ENCODE measurements at regions not wholly inside any gene's neighbourhood (a gene's known extent, or its start where the extent isn't known, plus 50 kb on each side); places are given as distances from the start of the nearest gene placed in this dataset.
"Not testable (repeated sequence)": the region's sequence is repeated elsewhere in the genome, so short reads cannot be mapped to it uniquely, and the experiment has no call there.

DNA sequence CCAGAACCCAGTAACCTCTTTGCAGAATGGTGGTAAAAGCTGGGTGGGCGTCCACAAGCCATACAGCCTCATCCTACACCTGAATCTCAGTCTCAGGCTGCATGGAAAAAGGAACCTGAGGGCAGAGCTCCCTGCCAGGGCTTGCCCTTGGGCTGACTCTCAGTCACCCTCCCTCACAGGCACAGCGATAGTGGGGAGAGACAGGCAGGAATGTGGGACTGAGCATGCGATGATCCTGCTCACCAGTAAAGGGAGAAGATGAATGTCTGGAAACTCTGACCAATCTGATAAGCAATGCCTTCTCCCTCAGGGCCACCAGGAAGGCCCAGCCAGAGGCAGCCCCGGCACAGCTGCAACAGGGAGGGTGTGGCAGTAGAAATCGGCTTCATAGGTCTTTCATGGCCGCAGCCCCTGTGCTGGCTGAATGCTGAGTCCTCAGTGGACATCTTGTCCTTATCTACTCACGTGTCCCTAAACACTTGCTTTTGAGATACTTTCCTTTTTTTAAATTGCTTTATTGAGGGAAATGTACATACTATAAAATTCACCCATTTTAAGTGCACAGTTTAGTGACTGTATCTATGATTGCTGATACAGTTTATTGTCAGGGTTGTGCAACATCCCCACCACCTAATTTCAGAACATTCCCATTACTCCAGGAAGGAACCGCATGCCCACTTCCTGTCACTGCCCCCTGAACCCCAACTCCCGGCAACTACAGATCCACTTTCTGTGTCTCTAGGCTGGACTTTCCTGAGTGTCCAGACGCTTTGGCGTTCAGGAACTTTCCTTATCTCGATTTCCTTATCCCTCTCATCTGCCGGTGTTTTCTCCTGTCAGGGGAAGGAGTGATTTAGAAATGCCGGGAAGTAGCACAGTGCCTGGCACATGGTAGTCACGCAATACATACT lies 258.1 kb downstream of the PCNX1 start:
- DNase-seq = no peak

- peak; percentile 37 for DNase-seq
Observed at GRCh38 chr14:71166180-71166837, 259.1 kb downstream of the PCNX1 start.

- DNase-seq = not testable (repeated sequence)
Observed at GRCh38 chr14:71167325-71167950, 260.2 kb downstream of the PCNX1 start.

DNA sequence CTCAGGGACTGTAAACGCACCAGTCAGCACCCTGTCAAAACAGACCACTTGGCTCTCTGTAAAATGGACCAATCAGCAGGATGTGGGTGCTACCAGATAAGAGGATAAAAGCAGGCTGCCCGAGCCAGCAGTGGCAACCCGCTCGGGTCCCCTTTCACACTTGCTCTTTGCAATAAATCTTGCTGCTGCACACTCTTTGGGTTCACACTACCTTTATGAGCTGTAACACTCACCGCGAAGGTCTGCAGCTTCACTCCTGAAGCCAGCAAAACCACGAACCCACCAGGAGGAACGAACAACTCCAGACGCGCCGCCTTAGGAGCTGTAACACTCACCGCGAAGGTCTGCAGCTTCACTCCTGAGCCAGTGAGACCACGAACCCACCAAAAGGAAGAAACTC lies 260.9 kb downstream of the PCNX1 start:
- not testable (repeated sequence) for DNase-seq

GRCh38 chr14:71168564-71169427 lies 261.5 kb downstream of the PCNX1 start:
- no peak for DNase-seq

DNA sequence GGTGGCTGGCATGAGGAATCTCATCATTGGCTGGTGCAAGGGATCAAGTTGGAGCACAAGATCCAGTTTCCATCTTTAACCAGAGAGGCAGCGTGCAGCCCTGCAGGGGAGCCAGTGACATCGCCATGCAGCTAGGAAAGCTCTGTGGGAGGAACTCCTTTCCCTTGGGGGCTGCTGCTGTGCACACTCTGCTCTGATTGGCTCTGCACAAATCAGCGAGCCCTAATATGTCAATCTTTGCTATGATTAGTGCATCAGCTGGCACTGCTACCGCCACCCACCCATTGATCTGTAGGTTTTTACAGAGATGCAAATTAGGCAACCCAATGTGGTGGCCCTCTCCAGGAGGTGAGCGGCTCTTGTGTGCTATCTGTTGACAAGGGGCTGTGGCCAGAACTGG lies 262.6 kb downstream of the PCNX1 start:
- DNase-seq = no peak

DNA sequence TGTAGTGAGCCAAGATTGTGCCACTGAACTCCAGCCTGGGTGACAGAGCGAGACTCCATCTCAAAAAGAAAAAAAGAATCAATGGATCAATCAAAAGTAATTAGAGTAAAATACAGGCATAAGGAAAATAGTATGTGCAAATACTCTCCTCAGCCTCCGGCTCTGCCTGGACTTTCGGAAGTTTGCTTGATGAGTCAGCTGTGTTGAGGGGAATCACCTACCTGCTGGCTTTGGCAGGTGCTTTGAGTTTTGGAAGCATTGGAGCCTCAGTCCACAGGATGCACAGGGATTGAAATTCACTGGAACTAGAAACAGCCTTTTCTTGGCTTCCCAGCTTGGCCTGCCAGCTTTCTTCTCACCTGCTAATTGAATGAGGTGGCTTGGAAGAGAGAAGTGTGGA lies 268.2 kb downstream of the PCNX1 start:
- DNase-seq = no peak

- no peak for DNase-seq
Observed at GRCh38 chr14:71179066-71179465, 271.8 kb downstream of the PCNX1 start.

DNA sequence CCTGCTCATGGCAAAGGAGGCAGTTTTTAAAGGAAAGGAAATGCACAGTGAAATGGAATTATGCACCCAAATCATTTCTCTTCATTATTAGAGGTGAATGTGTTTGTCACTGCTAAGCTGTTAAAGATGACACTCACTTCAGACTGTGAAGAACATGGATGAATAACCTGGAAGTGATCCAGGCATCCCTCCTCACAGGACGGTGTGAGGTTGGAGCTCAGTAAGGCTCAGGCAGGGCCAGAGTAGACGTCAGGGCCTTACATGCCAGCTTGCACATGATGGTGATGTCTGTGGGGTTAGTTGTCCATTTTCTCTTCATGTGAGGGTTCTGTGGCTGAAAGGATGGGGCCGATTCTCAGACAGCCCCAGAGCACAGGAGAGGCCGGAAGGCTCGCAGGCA lies 273.1 kb downstream of the PCNX1 start:
- no peak for DNase-seq

DNA sequence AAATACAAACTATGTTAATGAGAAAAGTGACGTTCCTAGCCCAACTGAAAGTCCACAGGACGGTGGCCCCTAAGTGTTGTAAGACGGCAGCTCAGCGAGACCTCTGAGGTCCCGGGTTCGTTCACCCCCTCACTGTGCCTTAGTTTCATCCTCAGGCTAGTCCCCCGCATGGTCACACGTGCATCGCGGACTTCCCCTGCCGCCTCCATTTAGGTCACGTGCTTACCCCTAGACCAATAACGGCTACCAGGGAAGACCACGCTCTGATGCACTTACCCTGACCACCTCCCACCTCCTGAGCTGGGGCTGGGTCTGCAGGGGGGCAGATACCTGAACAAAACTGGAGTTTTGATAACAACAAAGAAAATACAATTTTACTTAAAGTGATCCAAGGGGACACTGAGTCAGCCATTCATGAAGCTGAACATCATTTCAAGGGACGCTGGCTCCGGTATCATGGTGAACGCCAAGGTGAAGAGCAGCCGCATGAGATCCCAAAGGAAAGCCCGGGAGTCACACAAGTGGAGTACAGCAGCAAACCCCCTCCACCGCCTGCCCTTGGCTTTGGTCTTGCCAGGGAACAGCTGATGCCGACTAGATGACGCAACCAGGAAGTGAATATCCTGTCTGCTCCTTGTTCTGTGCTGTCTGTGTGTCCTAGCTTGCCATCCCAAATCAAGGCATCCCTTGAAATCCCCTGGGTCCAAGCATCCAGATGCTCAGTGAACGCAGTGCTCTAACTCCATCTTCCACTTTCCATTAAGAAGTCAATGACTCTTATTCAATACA lies 274.1 kb downstream of the PCNX1 start:
- no peak for DNase-seq

- DNase-seq = no peak
Observed at GRCh38 chr14:71183876-71184689, 276.8 kb downstream of the PCNX1 start.

- no peak for DNase-seq
Observed at GRCh38 chr14:71185637-71186036, 278.4 kb downstream of the PCNX1 start.

- DNase-seq = no peak
Observed at GRCh38 chr14:71187633-71188356, 280.5 kb downstream of the PCNX1 start.

- DNase-seq = no peak
Observed at GRCh38 chr14:71190770-71191374, 283.6 kb downstream of the PCNX1 start.

DNA sequence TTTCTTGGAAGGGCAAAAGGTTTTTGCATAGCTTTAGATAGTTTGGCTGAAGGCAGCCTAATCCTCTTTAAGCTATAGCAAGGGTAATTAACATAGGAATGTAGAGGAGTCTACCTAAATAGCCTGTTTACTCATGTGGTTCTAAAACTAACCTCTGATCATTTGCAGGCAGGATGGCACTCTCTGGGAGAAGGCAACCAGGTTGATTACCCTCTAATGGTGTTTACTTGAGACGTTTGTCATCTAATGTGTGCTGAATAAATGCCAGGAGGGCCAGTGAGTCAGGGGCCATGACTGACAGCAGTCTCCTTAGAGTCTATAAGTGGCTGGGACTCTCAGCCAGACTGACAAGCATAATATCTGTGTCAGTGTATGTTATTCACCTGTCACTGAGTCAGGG lies 286.4 kb downstream of the PCNX1 start:
- DNase-seq = no peak

DNA sequence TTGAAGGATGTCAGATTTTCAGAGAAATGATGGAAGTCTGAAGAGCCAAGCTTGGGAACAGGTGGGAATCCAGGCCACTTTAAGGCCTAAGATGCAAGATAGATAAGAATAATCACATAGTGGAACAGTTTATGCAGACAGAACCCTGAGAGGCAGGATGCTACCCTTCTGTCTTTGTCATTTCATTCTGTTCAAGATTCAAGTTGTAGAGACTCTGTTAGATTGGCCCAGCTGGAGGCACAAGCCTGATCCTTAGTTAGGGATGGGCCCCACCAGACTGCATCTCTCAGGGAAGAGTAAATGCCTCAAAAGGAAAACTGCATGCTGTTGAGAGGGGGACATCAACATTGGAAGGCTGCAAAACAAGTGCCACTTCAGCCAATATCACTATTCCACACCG lies 287.0 kb downstream of the PCNX1 start:
- no peak for DNase-seq

DNA sequence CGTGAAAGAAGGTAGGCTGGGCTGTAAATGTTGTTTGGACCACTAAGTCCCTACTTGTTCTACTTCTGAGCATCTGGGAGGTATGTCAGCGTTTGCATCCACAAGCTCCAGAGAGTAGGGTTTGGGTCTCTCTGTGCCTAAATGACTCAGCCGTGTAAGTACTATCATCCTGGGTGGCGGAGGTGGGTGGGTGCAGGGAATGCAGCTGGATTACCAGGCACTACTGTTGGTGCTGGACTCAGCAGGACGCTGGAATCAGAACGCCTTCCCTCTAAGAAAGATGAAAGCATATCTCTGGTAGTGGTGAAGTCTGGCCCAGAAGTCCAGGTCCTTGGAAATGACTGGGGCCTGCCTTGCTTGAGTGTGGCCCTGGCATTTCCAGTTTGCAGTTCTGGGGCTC lies 289.7 kb downstream of the PCNX1 start:
- no peak for DNase-seq

DNA sequence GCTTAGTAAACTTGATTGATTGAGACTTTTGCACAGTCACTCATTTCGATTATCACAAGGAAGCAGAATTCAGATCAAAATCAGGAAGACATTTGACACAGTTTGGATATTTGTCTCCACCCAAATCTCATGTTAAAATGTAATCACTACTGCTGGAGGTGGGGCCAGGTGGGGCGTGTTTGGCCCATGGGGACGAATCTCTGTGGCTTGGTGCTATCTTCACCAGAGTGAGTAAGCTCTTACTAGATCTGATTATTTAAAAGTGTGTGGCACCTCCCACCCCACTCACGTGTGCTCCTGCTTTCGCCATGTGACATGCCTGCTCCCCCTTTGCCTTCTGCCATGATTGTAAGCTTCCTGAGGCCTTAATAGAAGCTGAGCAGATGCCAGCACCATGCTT lies 291.4 kb downstream of the PCNX1 start:
- DNase-seq = no peak

DNA sequence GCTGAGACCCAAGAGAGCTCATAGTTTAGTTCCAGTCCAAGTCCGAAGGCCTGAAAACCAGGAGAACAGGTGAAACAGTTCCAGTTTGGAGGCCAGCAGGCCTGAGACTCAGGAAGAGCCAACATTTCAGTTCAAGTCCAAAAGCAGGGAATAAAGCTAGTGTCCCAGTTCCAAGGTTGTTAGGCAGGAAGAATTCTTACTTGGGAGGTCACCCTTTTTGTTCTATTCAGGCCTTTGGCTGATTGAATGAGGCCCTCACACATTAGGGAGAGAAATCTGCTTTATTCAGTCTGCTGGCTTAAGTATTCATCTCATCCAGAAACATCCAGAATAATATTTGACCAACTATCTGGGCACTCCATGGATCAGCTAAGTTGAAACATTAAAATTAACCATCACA lies 294.6 kb downstream of the PCNX1 start:
- no peak for DNase-seq

GRCh38 chr14:71202881-71203280 lies 295.6 kb downstream of the PCNX1 start:
- DNase-seq = no peak
